Effector CD4-positive, alpha-beta T cell (primary cell): ENCODE measurements at regions not wholly inside any gene's neighbourhood (a gene's known extent, or its start where the extent isn't known, plus 50 kb on each side); places are given as distances from the start of the nearest gene placed in this dataset.
"Not testable (repeated sequence)": the region's sequence is repeated elsewhere in the genome, so short reads cannot be mapped to it uniquely, and the experiment has no call there.

Experiments
- DNase-seq: peaks from one replicate; pipeline ENCODE4 v3.0.0-alpha.2; 2020

GRCh38 chr10:94129393-94130130 is 135.8 kb downstream of the PLCE1 start:
- DNase-seq: no peak

DNA sequence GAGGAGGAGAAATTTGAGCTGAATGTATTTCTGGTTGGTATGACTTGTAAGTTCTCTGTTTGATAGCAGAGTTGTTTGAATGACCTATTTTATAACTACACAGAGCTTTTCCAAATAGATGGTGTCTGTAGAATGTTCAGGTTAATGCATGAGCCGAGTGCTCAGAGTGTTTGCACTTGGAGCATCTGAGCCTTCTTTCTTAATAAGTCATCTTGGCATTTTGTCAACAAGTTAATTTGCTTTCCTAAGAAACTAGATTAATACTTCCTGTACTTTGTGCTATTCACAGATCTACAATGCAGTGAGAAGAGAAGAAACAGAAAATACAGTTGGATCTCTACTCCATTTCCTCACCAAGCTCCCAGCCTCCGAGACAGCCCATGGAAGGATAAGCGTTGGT is 138.2 kb downstream of the PLCE1 start:
- DNase-seq: no peak

GRCh38 chr10:94133239-94133638 is 139.5 kb downstream of the PLCE1 start:
- DNase-seq: no peak

DNA sequence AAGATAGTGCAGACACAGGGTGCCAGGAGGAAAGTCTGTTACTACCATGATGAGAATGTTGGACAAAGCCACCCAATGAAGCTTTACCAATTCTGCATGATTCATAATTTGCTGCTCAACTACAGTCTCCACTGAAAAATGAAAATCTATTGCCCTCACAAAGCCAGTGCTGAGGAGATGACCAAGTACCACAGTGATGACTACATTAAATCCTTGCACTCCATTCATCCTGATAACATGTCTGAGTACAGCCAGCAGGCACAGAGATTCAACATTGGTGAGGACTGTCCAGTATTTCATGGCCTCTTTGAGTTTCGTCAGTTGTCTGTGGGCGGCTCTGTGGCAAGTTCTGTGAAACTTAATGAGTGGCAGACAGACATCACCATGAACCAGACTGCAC is 144.0 kb downstream of the PLCE1 start:
- DNase-seq: no peak

DNA sequence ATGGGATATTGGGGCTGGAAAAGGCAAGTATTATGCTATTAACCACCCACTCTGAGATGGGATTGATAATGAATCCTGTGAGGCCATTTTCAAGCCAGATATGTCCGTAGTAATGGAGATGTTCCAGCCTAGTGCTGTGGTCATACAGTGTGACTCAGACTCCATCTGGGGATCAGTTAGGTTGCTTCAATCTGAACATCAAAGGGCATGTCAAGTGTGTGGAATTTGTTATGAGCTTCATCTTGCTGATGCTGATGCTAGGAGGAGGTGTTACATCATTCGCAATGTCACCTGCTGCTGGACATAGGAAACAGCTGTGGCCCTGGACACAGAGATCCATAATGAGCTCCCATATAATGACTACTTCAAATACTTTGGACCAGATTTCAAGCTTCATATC is 144.7 kb downstream of the PLCE1 start:
- no peak for DNase-seq

DNA sequence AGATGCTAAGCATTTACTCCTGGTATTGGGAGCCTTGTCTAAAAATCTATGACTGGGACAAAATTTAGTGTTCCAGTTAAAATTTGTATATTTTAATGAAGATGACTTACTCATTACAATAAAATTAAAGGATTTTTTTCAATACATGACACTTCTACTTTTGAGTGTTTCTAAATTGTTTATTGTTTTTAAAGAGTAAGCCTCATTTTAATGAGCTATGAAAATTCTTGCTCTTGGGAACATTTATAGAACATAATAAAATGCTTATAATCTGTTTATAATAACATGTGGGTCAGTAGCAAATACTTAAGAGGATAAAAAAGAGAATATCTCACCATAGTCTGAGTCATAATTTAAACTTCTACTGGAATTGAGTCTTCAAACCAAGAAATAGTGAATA is 149.5 kb downstream of the PLCE1 start:
- DNase-seq: no peak

DNA sequence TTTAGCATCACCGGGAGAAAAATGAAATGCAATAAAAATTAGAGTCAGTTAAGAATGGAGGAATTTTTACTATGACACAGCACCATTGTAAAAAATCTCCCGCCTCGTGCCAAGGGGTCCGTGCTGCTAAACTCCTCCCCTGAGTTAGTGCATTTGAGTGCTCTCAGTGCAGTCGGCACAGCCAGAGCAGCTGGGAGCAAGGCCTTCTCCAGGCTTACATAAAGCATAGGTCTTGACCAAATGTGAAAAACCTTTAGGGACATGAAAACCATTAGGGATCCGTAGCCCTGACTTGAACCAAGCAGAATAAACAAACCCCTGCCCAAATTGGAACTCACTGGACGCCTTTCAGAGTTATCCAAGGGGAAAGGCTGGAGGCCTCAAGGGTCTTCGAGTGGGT is 152.6 kb downstream of the PLCE1 start:
- DNase-seq: no peak

DNA sequence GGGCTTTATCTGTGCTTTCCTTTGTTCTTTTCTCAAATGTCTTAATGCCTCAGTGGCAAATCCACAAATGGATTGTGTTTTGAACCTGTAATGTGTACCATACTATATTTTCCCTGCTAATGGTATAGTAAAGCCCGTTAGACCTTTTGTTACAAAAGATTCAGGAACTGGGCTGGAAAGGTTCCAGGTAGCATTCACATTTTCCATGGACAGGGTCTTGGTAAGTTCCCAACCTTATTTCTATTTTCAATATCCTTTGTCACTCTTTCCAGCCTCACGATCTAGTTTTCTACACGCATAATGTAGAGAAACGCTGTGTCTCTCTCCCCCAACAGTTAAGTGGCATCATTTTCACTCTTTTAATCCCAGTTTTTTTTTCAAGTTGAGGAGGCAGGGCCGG is 153.0 kb downstream of the PLCE1 start:
- no peak for DNase-seq

- DNase-seq: no peak
These were observed 156.0 kb downstream of the PLCE1 start for GRCh38 chr10:94149702-94150101.

- DNase-seq: no peak
These were observed 156.9 kb downstream of the PLCE1 start for GRCh38 chr10:94150541-94151184.

- no peak for DNase-seq
These were observed 162.1 kb downstream of the PLCE1 start for GRCh38 chr10:94155722-94156271.

DNA sequence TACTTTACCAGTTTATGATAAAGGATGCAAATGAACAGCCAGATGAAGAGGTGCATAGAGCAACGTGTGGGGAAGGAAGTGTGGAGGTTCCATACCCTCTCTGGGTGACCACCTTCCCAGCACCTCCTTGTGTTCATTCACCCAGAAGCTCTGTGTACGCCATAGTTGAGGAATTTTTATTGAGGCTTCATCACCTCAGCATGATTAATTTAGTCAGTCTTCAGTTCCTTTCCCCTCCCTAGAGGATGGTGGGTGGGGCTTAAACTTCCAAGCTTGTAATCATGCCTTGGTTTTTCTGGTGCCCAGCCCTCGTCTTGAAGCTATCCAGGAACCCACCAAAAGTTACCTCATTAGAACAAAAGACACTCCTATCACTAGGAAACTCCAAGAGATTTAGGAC is 162.7 kb downstream of the PLCE1 start:
- no peak for DNase-seq

GRCh38 chr10:94165158-94165611 is 171.5 kb downstream of the PLCE1 start:
- not testable (repeated sequence) for DNase-seq

DNA sequence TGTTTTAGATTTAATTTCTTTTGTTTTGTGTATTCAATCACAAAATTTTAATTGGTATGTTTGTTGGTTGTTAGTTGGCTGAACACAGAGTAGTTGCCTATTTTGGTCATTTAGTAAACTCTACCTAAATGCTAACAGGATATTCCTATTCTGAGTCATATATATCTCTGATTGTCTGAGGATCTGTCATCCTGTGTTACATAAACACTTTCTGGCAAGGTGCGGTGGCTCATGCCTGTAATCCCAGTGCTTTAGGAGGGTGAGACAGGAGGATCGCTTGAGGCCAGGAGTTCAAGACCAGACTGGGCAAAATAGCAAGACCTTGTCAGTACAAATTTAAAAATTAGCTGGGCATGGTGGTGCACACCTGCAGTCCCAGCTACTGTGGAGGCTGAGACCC is 178.6 kb downstream of the PLCE1 start:
- no peak for DNase-seq

GRCh38 chr10:94173594-94173993 is 179.9 kb downstream of the PLCE1 start:
- DNase-seq: no peak

DNA sequence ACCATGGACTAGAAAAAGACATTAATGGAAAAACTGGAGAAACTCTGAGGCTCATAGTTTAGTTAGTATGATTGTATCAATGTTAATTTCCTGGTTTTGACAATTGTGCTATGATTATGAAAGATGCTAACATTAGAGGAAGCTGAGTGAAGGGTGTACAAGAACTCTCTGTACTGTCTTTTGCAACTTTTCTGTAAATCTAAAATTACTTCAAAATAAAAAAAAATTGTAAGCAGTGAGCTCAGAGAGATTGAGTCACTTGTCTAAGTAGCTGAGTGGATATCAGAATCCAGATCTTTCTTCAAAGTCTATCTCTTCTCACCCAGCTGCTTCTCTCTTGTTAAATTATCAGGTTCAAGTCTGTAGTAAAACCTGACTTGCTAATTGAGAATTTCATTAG is 181.1 kb downstream of the PLCE1 start:
- no peak for DNase-seq

- no peak for DNase-seq
These were observed 184.1 kb downstream of the NOC3L start for GRCh38 chr10:94178475-94179253.

- no peak for DNase-seq
These were observed 182.2 kb downstream of the NOC3L start for GRCh38 chr10:94180576-94180975.

- no peak for DNase-seq
These were observed 179.0 kb downstream of the NOC3L start for GRCh38 chr10:94183666-94184264.

GRCh38 chr10:94186722-94187121 is 176.0 kb downstream of the NOC3L start:
- DNase-seq: no peak

GRCh38 chr10:94192333-94192732 is 170.4 kb downstream of the NOC3L start:
- no peak for DNase-seq

DNA sequence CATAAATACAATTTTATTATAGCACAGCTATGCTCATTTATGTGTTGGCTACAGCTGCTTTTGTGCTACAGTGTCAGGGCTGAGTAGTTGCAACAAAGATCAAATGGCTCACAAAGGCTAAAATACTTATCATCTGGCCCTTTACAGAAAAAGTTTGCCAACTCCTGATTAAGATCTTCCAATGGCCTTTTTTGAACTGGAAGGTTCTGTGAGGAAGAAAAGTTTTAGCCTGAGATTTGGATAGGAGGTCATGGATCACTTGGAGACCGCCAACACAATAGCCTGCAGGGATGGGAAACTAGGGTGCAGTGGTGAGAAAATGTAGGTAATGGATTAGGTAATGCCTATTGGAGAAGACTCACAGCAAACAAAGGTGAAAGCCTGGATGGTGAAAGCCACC is 169.8 kb downstream of the NOC3L start:
- no peak for DNase-seq

GRCh38 chr10:94193466-94193924 is 169.2 kb downstream of the NOC3L start:
- no peak for DNase-seq
